GM12878 (cell line): ENCODE measurements at regions not wholly inside any gene's neighbourhood (a gene's known extent, or its start where the extent isn't known, plus 50 kb on each side); places are given as distances from the start of the nearest gene placed in this dataset.
A peak's percentile ranks its signal among the peaks of the same experiment; 100 is the strongest.

ENCODE experiments used
- ATAC-seq: fragments of 200-7000 bp; cut with Tn5 transposase; 3 replicates; pipeline ENCODE4 v1.9.1; 2020; ENCODE audit warnings: mild to moderate bottlenecking, moderate library complexity
- BruUV-seq: library from RNA; stranded (reverse); fragments of 400-500 nt; replicated peaks from 2 replicates; lab custom pipeline; 2021; lab: Mats Ljungman, UMichigan
- CTCF ChIA-PET: fragments of 300-600 bp; sonication (Branson Sonifier 250); formaldehyde crosslinking; extraction: SDS; loops from one replicate; lab custom pipeline; 2021; ENCODE audit warnings: inconsistent platforms; lab: Yijun Ruan, JAX
- POLR2A ChIA-PET: fragments of 350-600 bp; formaldehyde crosslinking; extraction: SDS; loops from one replicate; lab custom pipeline; 2021; ENCODE audit warnings: inconsistent platforms; lab: Charles Lee
- RAD21 ChIA-PET: fragments of 300-600 bp; sonication (Branson Sonifier 250); formaldehyde crosslinking; loops from one replicate; lab custom pipeline; 2023; ENCODE audit warnings: antibody characterized with exemption; ENCODE audit not compliant: unreplicated experiment; lab: Charles Lee
- SMC1A ChIA-PET: fragments of 300-600 bp; sonication (Branson Sonifier 250); formaldehyde crosslinking; loops from one replicate; lab custom pipeline; 2023; ENCODE audit not compliant: unreplicated experiment, uncharacterized antibody; lab: Charles Lee
- DNase-seq: peaks from one replicate; pipeline ENCODE4 v3.0.0-alpha.2; 2011; ENCODE audit warnings: low read depth, low spot score
- FAIRE-seq: peaks from 3 replicates; lab custom pipeline; 2011; peaks lifted over from hg19 to GRCh38; lab: Jason Lieb, UNC
- H2AFZ ChIP-seq: 2 replicates; pipeline ENCODE4 v1.6.0; 2011; ENCODE audit warnings: low read depth, low read length, control low read depth; ENCODE audit not compliant: control insufficient read depth
- H3K27ac ChIP-seq: 2 replicates; pipeline ENCODE4 v1.5.1; 2011; ENCODE audit warnings: control low read depth; ENCODE audit not compliant: control insufficient read depth, insufficient read depth
- H3K27me3 ChIP-seq, 2 experiments: replicated peaks in 1 of 2; 2 replicates each; pipeline versions ENCODE4 v1.6.0 to v1.6.1; 2011; ENCODE audit warnings: low read length in 1 of 2; ENCODE audit not compliant: control insufficient read depth in 2 of 2, insufficient read depth in 2 of 2
- H3K36me3 ChIP-seq, 2 experiments: 2 replicates each; pipeline ENCODE4 v1.5.1; 2011; ENCODE audit warnings: low read length in 1 of 2; ENCODE audit not compliant: control insufficient read depth in 2 of 2, insufficient read depth in 2 of 2
- H3K4me1 ChIP-seq: 2 replicates; pipeline ENCODE4 v1.6.1; 2011; ENCODE audit warnings: mild to moderate bottlenecking, low read length, moderate library complexity, mixed read lengths; ENCODE audit not compliant: control insufficient read depth, insufficient read depth
- H3K4me2 ChIP-seq: 2 replicates; pipeline ENCODE4 v1.6.0; 2011; ENCODE audit warnings: control low read depth; ENCODE audit not compliant: control insufficient read depth, insufficient read depth
- H3K4me3 ChIP-seq: fragments of 200-600 bp; sonication (generic); 2 replicates; pipeline ENCODE4 v1.5.1; 2016
- H3K79me2 ChIP-seq: 2 replicates; pipeline ENCODE4 v1.6.0; 2011; ENCODE audit warnings: low read length; ENCODE audit not compliant: control insufficient read depth, insufficient read depth
- H3K9ac ChIP-seq: 2 replicates; pipeline ENCODE4 v1.8.0; 2011; ENCODE audit warnings: low read length, control low read depth, mixed read lengths; ENCODE audit not compliant: control insufficient read depth, insufficient read depth
- H3K9me3 ChIP-seq: replicated peaks from 3 replicates; pipeline ENCODE4 v1.5.1; 2011; ENCODE audit warnings: mild to moderate bottlenecking, low read length; ENCODE audit not compliant: control insufficient read depth, insufficient read depth
- H4K20me1 ChIP-seq: 2 replicates; pipeline ENCODE4 v1.6.0; 2011; ENCODE audit not compliant: control insufficient read depth, insufficient read depth
- ATF7 ChIP-seq: fragments of 450-650 bp; IDR thresholded peaks from 2 replicates; pipeline ENCODE4 v1.6.1; 2016; ENCODE audit warnings: low read depth, mild to moderate bottlenecking
- BHLHE40 ChIP-seq, 2 experiments: fragments of 450-650 bp in 1 of 2; IDR thresholded peaks; 2 replicates each; pipeline ENCODE4 v1.6.1; 2011 to 2017; ENCODE audit warnings: low read depth in 2 of 2, borderline replicate concordance in 1 of 2, improper control_type of control experiment in 1 of 2, low read length in 1 of 2, mild to moderate bottlenecking in 1 of 2
- CHD2 ChIP-seq: IDR thresholded peaks from 2 replicates; pipeline ENCODE4 v1.6.1; 2011; ENCODE audit warnings: low read depth, low read length, improper control_type of control experiment, borderline replicate concordance
- CREM ChIP-seq: IDR thresholded peaks from 2 replicates; pipeline ENCODE4 v1.6.1; 2014; ENCODE audit warnings: antibody characterized with exemption, low read depth
- EP300 ChIP-seq, 2 experiments: fragments of 150-350 bp in 1 of 2; IDR thresholded peaks; 2 replicates each; pipeline ENCODE4 v1.6.1; 2011 to 2012; ENCODE audit warnings: low read depth in 2 of 2, low read length in 2 of 2, borderline replicate concordance in 1 of 2, improper control_type of control experiment in 1 of 2, inconsistent platforms in 1 of 2; ENCODE audit not compliant: control insufficient read depth in 1 of 2
- IKZF1 ChIP-seq: fragments of 450-650 bp; conservative IDR thresholded peaks from 2 replicates; pipeline ENCODE4 v1.6.1; 2017; ENCODE audit warnings: antibody characterized with exemption, mild to moderate bottlenecking
- IKZF2 ChIP-seq, 2 experiments: fragments of 450-650 bp; IDR thresholded peaks; 2 replicates each; pipeline ENCODE4 v1.6.1; 2017; ENCODE audit warnings: mild to moderate bottlenecking in 2 of 2, moderate library complexity in 2 of 2
- MEF2B ChIP-seq: fragments of 450-650 bp; IDR thresholded peaks from 2 replicates; pipeline ENCODE4 v1.6.1; 2018; ENCODE audit warnings: mild to moderate bottlenecking, moderate library complexity; ENCODE audit not compliant: partially characterized antibody, poor library complexity, severe bottlenecking
- MTA2 ChIP-seq: fragments of 450-650 bp; IDR thresholded peaks from 2 replicates; pipeline ENCODE4 v1.6.1; 2016; ENCODE audit warnings: low read depth, mild to moderate bottlenecking, moderate library complexity
- NBN ChIP-seq: fragments of 450-650 bp; IDR thresholded peaks from 2 replicates; pipeline ENCODE4 v1.6.1; 2016
- NR2F1 ChIP-seq: fragments of 450-650 bp; conservative IDR thresholded peaks from 2 replicates; pipeline ENCODE4 v1.6.1; 2017; ENCODE audit warnings: mild to moderate bottlenecking
- PBX3 ChIP-seq: IDR thresholded peaks from 2 replicates; pipeline ENCODE4 v1.6.1; 2011; ENCODE audit warnings: mild to moderate bottlenecking, low read depth, low read length, moderate library complexity; ENCODE audit not compliant: insufficient replicate concordance
- PKNOX1 ChIP-seq: fragments of 450-650 bp; IDR thresholded peaks from 2 replicates; pipeline ENCODE4 v1.6.1; 2016; ENCODE audit warnings: mild to moderate bottlenecking
- RAD21 ChIP-seq: IDR thresholded peaks from 2 replicates; pipeline ENCODE4 v1.6.1; 2011; ENCODE audit warnings: mild to moderate bottlenecking, low read depth, low read length, moderate library complexity; ENCODE audit not compliant: insufficient read depth
- SMARCA5 ChIP-seq: fragments of 450-650 bp; IDR thresholded peaks from 2 replicates; pipeline ENCODE4 v1.6.1; 2017; ENCODE audit warnings: mild to moderate bottlenecking
- ZNF217 ChIP-seq: fragments of 450-650 bp; IDR thresholded peaks from 2 replicates; pipeline ENCODE4 v1.6.1; 2017; ENCODE audit warnings: antibody characterized with exemption, mild to moderate bottlenecking
- ZNF384 ChIP-seq: IDR thresholded peaks from 2 replicates; pipeline ENCODE4 v1.6.1; 2012; ENCODE audit warnings: low read depth, mild to moderate bottlenecking, low read length, improper control_type of control experiment, borderline replicate concordance
- ZNF687 ChIP-seq: fragments of 450-650 bp; IDR thresholded peaks from 2 replicates; pipeline ENCODE4 v1.6.1; 2017; ENCODE audit warnings: mild to moderate bottlenecking, moderate library complexity
- WGBS: methylation state at CpG from one replicate; pipeline ENCODE4 v1.1.6; 2016; ENCODE audit warnings: low lambda C conversion rate; ENCODE audit not compliant: insufficient replicate concordance, insufficient coverage; ENCODE audit errors: missing lambda C conversion rate; 5-methylcytosine and 5-hydroxymethylcytosine counted together
- in situ Hi-C: fragments of 300-500 bp; cut with MboI; formaldehyde crosslinking; loops from 9 replicates; pipeline ENCODE4 v1.14.3; 2018; ENCODE audit warnings: mixed read lengths
- intact Hi-C: fragments of 100-400 bp; cut with micrococcal nuclease; formaldehyde crosslinking; loops from one replicate; pipeline ENCODE4 v1.14.2; 2022; ENCODE audit not compliant: unreplicated experiment

- no TSS peak for BruUV-seq
- Histone ChIP-seq H3K9ac (no peak overlapping the region), H3K4me2 (no peak overlapping the region), H3K27me3 (no peaks in the 10 kb centered on the region), H3K4me1 (no peaks in the 10 kb centered on the region), H3K27ac (no peak overlapping the region), H3K9me3 (no peaks in the 10 kb centered on the region), H3K4me3 (no peak overlapping the region), H3K79me2 (no peaks in the 10 kb centered on the region), H2AFZ (no peak overlapping the region), H4K20me1 (no peaks in the 10 kb centered on the region), H3K36me3 (no peaks in the 10 kb centered on the region)
- ChIA-PET RAD21 (interaction anchor here (0.6 to 2.9 kb wide), 14 partner anchors 21 to 568 kb away, joined by 3 to 23 read pairs (median 4); no protein-coding TSS in a partner anchor), POLR2A (no interaction called here), SMC1A (interaction anchor here (0.6 to 2.2 kb wide), 20 partner anchors 10 to 568 kb away, joined by 3 to 10 read pairs (median 4); no protein-coding TSS in a partner anchor), CTCF (interaction anchor here (1.0 to 1.9 kb wide), 4 partner anchors 21 to 391 kb away, joined by 3 to 5 read pairs (median 3); no protein-coding TSS in a partner anchor)
- FAIRE-seq = no peak
- in situ Hi-C loops = no loop called here
- DNase-seq = peak; percentile 45
- peak; percentile 93 for ATAC-seq
- 0% methylated on average over 1 of the region's 1 CpG for WGBS
- intact Hi-C loops = loop anchor here (5.0 to 10.0 kb wide), 2 partner anchors 87 to 379 kb away; no protein-coding TSS in a partner anchor
- TF ChIP-seq BHLHE40 (IDR thresholded peaks at IDR 0.05; ENCODE audit: borderline replicate concordance in 1 of 2, low read depth in 2 of 2, low read length in 1 of 2) = peak in 1 of 2 experiments; percentile 39; a peak in 1 of 4 replicates
- peak; percentile 7 to 42; a peak in 1 of 4 replicates for TF ChIP-seq EP300 (IDR thresholded peaks at IDR 0.05; ENCODE audit: borderline replicate concordance in 1 of 2, control insufficient read depth in 1 of 2, low read depth in 2 of 2, low read length in 2 of 2)
- TF ChIP-seq NR2F1 = 0 out of 2 replicates have a peak, but pooled peaks have one; percentile 32
- peak; percentile 40 for TF ChIP-seq PBX3
- TF ChIP-seq ZNF384 = no peak
- TF ChIP-seq MTA2 = peak; percentile 91; the same call in 1 of the 2 replicates
- TF ChIP-seq ATF7 = peak; percentile 96
- 0 out of 2 replicates have a peak, but pooled peaks have one; percentile 25 for TF ChIP-seq ZNF687
- TF ChIP-seq PKNOX1 = peak; percentile 83
- peak; percentile 39; the same call in 1 of the 2 replicates for TF ChIP-seq IKZF1
- 0 out of 2 replicates have a peak, but pooled peaks have one; percentile 16 for TF ChIP-seq CREM
- 0 out of 2 replicates have a peak, but pooled peaks have one; percentile 40 for TF ChIP-seq NBN
- peak; percentile 48 to 55; a peak in 2 of 4 replicates for TF ChIP-seq IKZF2 (IDR thresholded peaks at IDR 0.05)
- peak; percentile 91 for TF ChIP-seq SMARCA5
- TF ChIP-seq ZNF217 = peak; percentile 95; the same call in 1 of the 2 replicates
- 0 out of 2 replicates have a peak, but pooled peaks have one; percentile 7 for TF ChIP-seq CHD2
- no peak for TF ChIP-seq RAD21
- peak; percentile 87 for TF ChIP-seq MEF2B
Measured at GRCh38 chr5:97923997-97924396, 741.0 kb upstream of the RIOK2 start.
